ENCODE measurements at regions not wholly inside any gene's neighbourhood (a gene's known extent, or its start where the extent isn't known, plus 50 kb on each side); places are given as distances from the start of the nearest gene placed in this dataset.
"Not testable (repeated sequence)": the region's sequence is repeated elsewhere in the genome, so short reads cannot be mapped to it uniquely, and the experiment has no call there.

DNA sequence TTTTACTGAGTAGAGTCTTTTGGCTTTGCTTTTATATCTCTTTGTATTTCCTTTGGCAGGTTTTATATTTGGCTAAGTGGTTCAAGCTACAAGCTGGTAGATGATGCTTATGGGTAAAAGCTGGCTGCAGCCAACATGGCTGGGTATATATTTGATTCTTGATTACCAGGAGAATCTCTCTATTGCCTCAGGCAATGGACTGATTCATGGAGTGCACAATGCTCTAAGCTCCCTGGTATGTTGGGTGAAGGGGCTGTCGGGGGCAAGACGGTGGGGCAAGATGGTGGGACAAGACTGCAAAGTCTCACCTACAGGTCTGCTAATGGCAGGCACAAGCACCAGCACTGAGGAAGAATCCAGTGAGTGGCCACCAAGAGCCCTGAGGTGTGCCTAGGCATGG lies 366.6 kb downstream of the DMAC1 start:
- no peaks in the 10 kb centered on the region for H3K9me2 ChIP-seq (ENCODE audit: insufficient read depth)
- H3K36me3 ChIP-seq (ENCODE audit: low read depth) = no peaks in the 10 kb centered on the region
- no TSS peak for BruUV-seq (replicated peaks)
- no peak overlapping the region for H2AFZ ChIP-seq
- intact Hi-C loops (cut with micrococcal nuclease; ENCODE audit: unreplicated experiment) = no loop called here
- no peaks in the 10 kb centered on the region for H3K79me2 ChIP-seq (ENCODE audit: low read depth)
- no peaks in the 10 kb centered on the region for H3F3A ChIP-seq (ENCODE audit: insufficient read depth, low read depth)
- no peaks in the 10 kb centered on the region for H3K9me3 ChIP-seq (ENCODE audit: insufficient read depth, low read depth)
- H3K4me2 ChIP-seq = no peak overlapping the region
- no peak for TF ChIP-seq EZH2 (IDR thresholded peaks at IDR 0.05; ENCODE audit: low read depth)
- TF ChIP-seq, protein P1, sequence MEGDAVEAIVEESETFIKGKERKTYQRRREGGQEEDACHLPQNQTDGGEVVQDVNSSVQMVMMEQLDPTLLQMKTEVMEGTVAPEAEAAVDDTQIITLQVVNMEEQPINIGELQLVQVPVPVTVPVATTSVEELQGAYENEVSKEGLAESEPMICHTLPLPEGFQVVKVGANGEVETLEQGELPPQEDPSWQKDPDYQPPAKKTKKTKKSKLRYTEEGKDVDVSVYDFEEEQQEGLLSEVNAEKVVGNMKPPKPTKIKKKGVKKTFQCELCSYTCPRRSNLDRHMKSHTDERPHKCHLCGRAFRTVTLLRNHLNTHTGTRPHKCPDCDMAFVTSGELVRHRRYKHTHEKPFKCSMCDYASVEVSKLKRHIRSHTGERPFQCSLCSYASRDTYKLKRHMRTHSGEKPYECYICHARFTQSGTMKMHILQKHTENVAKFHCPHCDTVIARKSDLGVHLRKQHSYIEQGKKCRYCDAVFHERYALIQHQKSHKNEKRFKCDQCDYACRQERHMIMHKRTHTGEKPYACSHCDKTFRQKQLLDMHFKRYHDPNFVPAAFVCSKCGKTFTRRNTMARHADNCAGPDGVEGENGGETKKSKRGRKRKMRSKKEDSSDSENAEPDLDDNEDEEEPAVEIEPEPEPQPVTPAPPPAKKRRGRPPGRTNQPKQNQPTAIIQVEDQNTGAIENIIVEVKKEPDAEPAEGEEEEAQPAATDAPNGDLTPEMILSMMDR (conservative IDR thresholded peaks at IDR 0.05) = no peak
- ChIA-PET CTCF (no interaction called here), POLR2A (ENCODE audit: unreplicated experiment) (no interaction called here)
- H3K4me3 ChIP-seq = no peak overlapping the region
- no peaks in the 10 kb centered on the region for H3K4me1 ChIP-seq (replicated peaks; ENCODE audit: insufficient read depth)
- no peaks in the 10 kb centered on the region for H3K27me3 ChIP-seq (ENCODE audit: insufficient read depth, low read depth)
- H3K27ac ChIP-seq = no peak overlapping the region
- H4K20me1 ChIP-seq (ENCODE audit: insufficient read depth) = no peaks in the 10 kb centered on the region
- DNase-seq = no peak

DNA sequence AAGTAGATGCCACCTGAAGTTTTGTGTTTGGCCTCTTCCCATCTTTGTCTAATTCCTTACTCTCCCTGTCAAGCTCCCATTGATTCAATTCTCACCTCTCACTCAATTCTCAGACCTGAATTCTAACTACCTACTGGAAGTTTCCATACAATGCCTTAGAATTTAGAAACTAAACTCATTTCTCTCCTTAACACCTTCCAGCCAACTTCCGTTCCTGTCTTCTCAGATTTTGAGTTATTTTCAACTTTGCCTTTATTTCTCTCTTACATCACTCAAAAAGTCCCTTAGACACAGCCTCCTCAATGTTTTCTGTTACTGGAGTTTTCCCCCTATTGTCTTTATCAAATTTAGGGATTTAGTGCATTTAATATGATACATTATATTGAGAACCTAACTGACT lies 382.2 kb downstream of the DMAC1 start:
- CTCF ChIA-PET; H3K9me2 ChIP-seq (ENCODE audit: insufficient read depth); intact Hi-C loops (cut with micrococcal nuclease; ENCODE audit: unreplicated experiment); H3K9me3 ChIP-seq (ENCODE audit: insufficient read depth, low read depth); H3K36me3 ChIP-seq (ENCODE audit: low read depth); H3K4me2 ChIP-seq; H3K27me3 ChIP-seq (ENCODE audit: insufficient read depth, low read depth); H4K20me1 ChIP-seq (ENCODE audit: insufficient read depth); BruUV-seq (replicated peaks); H3K4me1 ChIP-seq (replicated peaks; ENCODE audit: insufficient read depth); H3K79me2 ChIP-seq (ENCODE audit: low read depth); H3K4me3 ChIP-seq; H3K27ac ChIP-seq; H3F3A ChIP-seq (ENCODE audit: insufficient read depth, low read depth); POLR2A ChIA-PET (ENCODE audit: unreplicated experiment); H2AFZ ChIP-seq; DNase-seq: not testable (repeated sequence)

DNA sequence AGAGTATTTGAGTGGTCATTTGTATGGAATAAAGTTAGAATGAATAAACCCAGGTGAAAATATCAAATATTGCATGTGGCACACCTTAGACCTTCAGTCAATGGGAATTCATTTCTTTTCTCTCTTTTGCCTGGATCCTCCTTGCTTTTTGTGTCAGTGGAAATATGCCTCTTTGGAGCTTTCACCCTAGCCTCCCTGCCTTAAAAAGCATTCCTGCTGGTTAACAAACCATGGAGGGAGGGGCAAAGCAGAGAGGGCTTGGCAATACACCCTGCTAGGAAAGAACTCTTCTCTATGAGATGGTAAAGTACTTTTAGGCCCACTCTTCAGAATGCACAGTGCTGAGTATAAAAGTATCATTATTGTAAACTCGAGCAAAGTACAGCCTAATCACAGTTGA lies 383.7 kb downstream of the DMAC1 start:
- ChIA-PET CTCF (no interaction called here), POLR2A (ENCODE audit: unreplicated experiment) (no interaction called here)
- H4K20me1 ChIP-seq (ENCODE audit: insufficient read depth) = no peaks in the 10 kb centered on the region
- DNase-seq = no peak
- intact Hi-C loops (cut with micrococcal nuclease; ENCODE audit: unreplicated experiment) = no loop called here
- H2AFZ ChIP-seq = no peak overlapping the region
- BruUV-seq (replicated peaks) = no TSS peak
- no peak for TF ChIP-seq EZH2 (IDR thresholded peaks at IDR 0.05; ENCODE audit: low read depth)
- TF ChIP-seq, protein P1 (conservative IDR thresholded peaks at IDR 0.05) = no peak
- no peaks in the 10 kb centered on the region for H3K9me2 ChIP-seq (ENCODE audit: insufficient read depth)
- no peaks in the 10 kb centered on the region for H3K9me3 ChIP-seq (ENCODE audit: insufficient read depth, low read depth)
- no peak overlapping the region for H3K4me3 ChIP-seq
- H3K36me3 ChIP-seq (ENCODE audit: low read depth) = no peaks in the 10 kb centered on the region
- H3F3A ChIP-seq (ENCODE audit: insufficient read depth, low read depth) = no peaks in the 10 kb centered on the region
- H3K4me2 ChIP-seq = no peak overlapping the region
- no peak overlapping the region for H3K27ac ChIP-seq
- no peaks in the 10 kb centered on the region for H3K4me1 ChIP-seq (replicated peaks; ENCODE audit: insufficient read depth)
- no peaks in the 10 kb centered on the region for H3K79me2 ChIP-seq (ENCODE audit: low read depth)
- no peaks in the 10 kb centered on the region for H3K27me3 ChIP-seq (ENCODE audit: insufficient read depth, low read depth)

DNA sequence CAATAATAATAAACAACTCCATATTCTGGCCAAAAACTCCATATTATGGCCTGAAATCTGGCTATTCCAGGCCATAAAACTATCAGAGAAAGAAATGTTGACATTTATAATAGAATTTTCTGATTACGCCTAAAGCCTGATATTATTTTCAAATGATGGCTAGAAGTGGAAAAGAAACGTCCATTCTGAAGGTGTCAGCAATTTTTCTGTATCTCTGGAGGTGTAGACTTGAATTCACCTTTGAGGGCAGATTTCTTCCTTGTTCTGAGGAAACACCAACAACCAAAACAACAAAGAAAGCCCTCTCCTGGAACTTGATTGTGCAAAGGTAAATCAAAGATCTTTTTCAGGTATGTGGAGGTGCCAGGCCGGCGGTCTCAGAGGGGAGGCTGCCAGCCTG lies 390.7 kb downstream of the DMAC1 start:
- ChIA-PET CTCF (no interaction called here), POLR2A (ENCODE audit: unreplicated experiment) (no interaction called here)
- intact Hi-C loops (cut with micrococcal nuclease; ENCODE audit: unreplicated experiment) = no loop called here
- DNase-seq = no peak
- H3K27ac ChIP-seq = no peak overlapping the region
- H3K79me2 ChIP-seq (ENCODE audit: low read depth) = no peaks in the 10 kb centered on the region
- H3F3A ChIP-seq (ENCODE audit: insufficient read depth, low read depth) = no peaks in the 10 kb centered on the region
- H3K27me3 ChIP-seq (ENCODE audit: insufficient read depth, low read depth) = no peaks in the 10 kb centered on the region
- H3K4me3 ChIP-seq = no peak overlapping the region
- H3K4me2 ChIP-seq = no peak overlapping the region
- H3K4me1 ChIP-seq (replicated peaks; ENCODE audit: insufficient read depth) = no peaks in the 10 kb centered on the region
- no peak for TF ChIP-seq EZH2 (IDR thresholded peaks at IDR 0.05; ENCODE audit: low read depth)
- TF ChIP-seq, protein P1 (conservative IDR thresholded peaks at IDR 0.05) = no peak
- H2AFZ ChIP-seq = no peak overlapping the region
- H3K9me3 ChIP-seq (ENCODE audit: insufficient read depth, low read depth) = no peaks in the 10 kb centered on the region
- no peaks in the 10 kb centered on the region for H4K20me1 ChIP-seq (ENCODE audit: insufficient read depth)
- no peaks in the 10 kb centered on the region for H3K36me3 ChIP-seq (ENCODE audit: low read depth)
- BruUV-seq (replicated peaks) = no TSS peak
- no peaks in the 10 kb centered on the region for H3K9me2 ChIP-seq (ENCODE audit: insufficient read depth)
